ENCODE measurements at regions not wholly inside any gene's neighbourhood (a gene's known extent, or its start where the extent isn't known, plus 50 kb on each side); places are given as distances from the start of the nearest gene placed in this dataset. TPM values are rescaled to one million over a fixed set of nuclear protein-coding genes. Genes with fewer than 3 reads are reported as not detected.

Small RNA genes lying in the stretch of these regions (small RNA-seq; reads per million reads assigned to genes)
- gene IGLL3P (not detected), gene MIR6817 (0.09 reads per million)

All from urinary bladder (tissue), 1 donor.